Stomach smooth muscle (tissue), 2 donors: ENCODE measurements at regions not wholly inside any gene's neighbourhood (a gene's known extent, or its start where the extent isn't known, plus 50 kb on each side); places are given as distances from the start of the nearest gene placed in this dataset.

Experiments
- H3K27ac ChIP-seq: one replicate; pipeline ENCODE4 v1.7.0; 2013; ENCODE audit warnings: mild to moderate bottlenecking, low read length, inconsistent platforms
- H3K27me3 ChIP-seq, 2 donors: one replicate each; pipeline ENCODE4 v1.7.0; 2013; ENCODE audit warnings: low read length in 2 of 2; ENCODE audit not compliant: insufficient read depth in 2 of 2, control insufficient read depth in 1 of 2
- H3K36me3 ChIP-seq, 2 donors: one replicate each; pipeline ENCODE4 v1.7.0; 2013; ENCODE audit warnings: low read length in 2 of 2; ENCODE audit not compliant: control insufficient read depth in 2 of 2, insufficient read depth in 2 of 2
- H3K4me1 ChIP-seq: one replicate; pipeline ENCODE4 v1.7.0; 2013; ENCODE audit warnings: low read length; ENCODE audit not compliant: control insufficient read depth, insufficient read depth
- H3K4me3 ChIP-seq, 2 donors: one replicate each; pipeline ENCODE4 v1.7.0; 2013; ENCODE audit warnings: low read length in 2 of 2
- H3K9ac ChIP-seq, 2 donors: one replicate each; pipeline ENCODE4 v1.7.0; 2013; ENCODE audit warnings: low read length in 2 of 2, mild to moderate bottlenecking in 1 of 2
- H3K9me3 ChIP-seq, 2 donors: one replicate each; pipeline ENCODE4 v1.7.0; 2013; ENCODE audit warnings: low read length in 2 of 2; ENCODE audit not compliant: control insufficient read depth in 2 of 2
- donor health status: healthy.
- donor health status: Pancreatic carcinoma.

DNA sequence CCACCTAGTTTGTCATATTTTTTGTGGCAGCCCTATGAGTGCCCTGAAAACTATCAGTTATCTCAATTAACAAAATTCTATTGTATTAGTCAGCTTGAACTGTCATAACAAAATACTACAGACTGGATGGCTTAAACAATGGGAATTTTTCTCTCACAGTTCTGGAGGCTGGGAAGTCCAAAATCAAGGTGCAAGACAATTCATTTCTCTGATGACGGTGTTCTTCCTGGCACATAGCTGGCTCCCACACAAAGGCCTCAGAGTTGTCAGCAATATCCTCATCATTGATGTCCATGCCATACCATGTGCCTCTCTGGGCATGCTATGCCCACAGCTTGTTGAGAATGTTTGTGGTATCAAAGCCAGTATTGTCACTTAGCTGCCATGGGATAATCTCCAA is 691.9 kb downstream of the NR2F1-AS1 start:
- Histone ChIP-seq H3K36me3 (no peaks in the 10 kb centered on the region), H3K9me3 (peaks cover 0 to 4% of the 10 kb centered on the region in 2 donors), H3K4me1 (no peaks in the 10 kb centered on the region), H3K27ac (no peak overlapping the region), H3K9ac (no peak overlapping the region), H3K27me3 (no peaks in the 10 kb centered on the region), H3K4me3 (no peak overlapping the region)

GRCh38 chr5:92887254-92887653 is 693.8 kb downstream of the NR2F1-AS1 start:
- no peaks in the 10 kb centered on the region for H3K36me3 ChIP-seq
- H3K9ac ChIP-seq: no peak overlapping the region
- no peak overlapping the region for H3K4me3 ChIP-seq
- H3K27me3 ChIP-seq: no peaks in the 10 kb centered on the region
- peaks cover 0 to 4% of the 10 kb centered on the region in 2 donors for H3K9me3 ChIP-seq
- no peaks in the 10 kb centered on the region for H3K4me1 ChIP-seq
- H3K27ac ChIP-seq: no peak overlapping the region

DNA sequence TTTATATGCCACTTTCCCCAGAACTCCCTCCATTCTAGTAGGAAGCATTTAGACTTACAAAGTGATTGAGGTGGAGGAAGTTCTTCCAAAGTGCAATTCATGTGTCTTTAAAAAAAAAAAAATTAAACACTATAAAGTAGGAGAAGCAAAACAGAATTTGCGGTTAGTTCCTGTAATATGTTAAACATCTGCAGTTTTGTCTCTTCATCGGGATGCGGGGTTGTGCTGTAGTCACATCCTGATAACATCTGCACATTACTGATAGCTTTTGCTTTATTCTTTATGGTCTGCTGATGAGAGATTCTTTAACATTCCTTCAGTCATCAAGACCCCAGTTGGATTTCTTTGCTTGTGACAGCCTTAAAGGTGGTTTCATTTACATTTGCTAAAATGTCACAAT is 694.3 kb downstream of the NR2F1-AS1 start:
- Histone ChIP-seq H3K27ac (no peak overlapping the region), H3K27me3 (no peaks in the 10 kb centered on the region)

DNA sequence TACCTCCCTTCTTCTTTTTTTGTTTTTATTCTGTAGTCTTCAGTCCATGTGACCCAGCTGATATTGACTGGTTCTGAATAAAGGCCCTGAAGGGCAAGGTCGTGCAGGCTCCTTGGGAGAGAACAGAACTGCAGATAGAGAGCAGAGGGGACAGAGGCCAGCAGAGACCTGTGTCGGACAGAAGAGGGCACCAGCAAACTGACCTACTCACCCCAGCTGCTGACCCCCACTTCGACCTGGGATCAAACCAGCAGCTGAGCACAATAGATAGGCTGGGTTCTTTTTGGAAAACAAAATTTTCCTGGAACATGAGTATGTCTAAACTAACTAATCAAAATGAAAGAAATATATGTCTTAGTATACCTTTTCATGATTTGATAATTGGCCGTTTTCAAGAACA is 695.1 kb downstream of the NR2F1-AS1 start:
- peaks cover 0 to 4% of the 10 kb centered on the region in 2 donors for H3K9me3 ChIP-seq
- no peaks in the 10 kb centered on the region for H3K36me3 ChIP-seq
- no peaks in the 10 kb centered on the region for H3K4me1 ChIP-seq
- no peaks in the 10 kb centered on the region for H3K27me3 ChIP-seq
- H3K4me3 ChIP-seq: no peak overlapping the region
- no peak overlapping the region for H3K9ac ChIP-seq
- H3K27ac ChIP-seq: no peak overlapping the region

More for the DNA sequence above, 694.3 kb downstream of the NR2F1-AS1 start:
- H3K4me3 ChIP-seq: no peak overlapping the region
- no peaks in the 10 kb centered on the region for H3K36me3 ChIP-seq
- peaks cover 0 to 4% of the 10 kb centered on the region in 2 donors for H3K9me3 ChIP-seq
- H3K9ac ChIP-seq: no peak overlapping the region
- H3K4me1 ChIP-seq: no peaks in the 10 kb centered on the region

GRCh38 chr5:92884469-92884868 is 696.5 kb downstream of the NR2F1-AS1 start:
- no peak overlapping the region for H3K4me3 ChIP-seq
- peaks cover 0 to 3% of the 10 kb centered on the region in 2 donors for H3K9me3 ChIP-seq
- no peak overlapping the region for H3K9ac ChIP-seq
- no peaks in the 10 kb centered on the region for H3K36me3 ChIP-seq
- no peaks in the 10 kb centered on the region for H3K4me1 ChIP-seq
- no peak overlapping the region for H3K27ac ChIP-seq
- no peaks in the 10 kb centered on the region for H3K27me3 ChIP-seq

DNA sequence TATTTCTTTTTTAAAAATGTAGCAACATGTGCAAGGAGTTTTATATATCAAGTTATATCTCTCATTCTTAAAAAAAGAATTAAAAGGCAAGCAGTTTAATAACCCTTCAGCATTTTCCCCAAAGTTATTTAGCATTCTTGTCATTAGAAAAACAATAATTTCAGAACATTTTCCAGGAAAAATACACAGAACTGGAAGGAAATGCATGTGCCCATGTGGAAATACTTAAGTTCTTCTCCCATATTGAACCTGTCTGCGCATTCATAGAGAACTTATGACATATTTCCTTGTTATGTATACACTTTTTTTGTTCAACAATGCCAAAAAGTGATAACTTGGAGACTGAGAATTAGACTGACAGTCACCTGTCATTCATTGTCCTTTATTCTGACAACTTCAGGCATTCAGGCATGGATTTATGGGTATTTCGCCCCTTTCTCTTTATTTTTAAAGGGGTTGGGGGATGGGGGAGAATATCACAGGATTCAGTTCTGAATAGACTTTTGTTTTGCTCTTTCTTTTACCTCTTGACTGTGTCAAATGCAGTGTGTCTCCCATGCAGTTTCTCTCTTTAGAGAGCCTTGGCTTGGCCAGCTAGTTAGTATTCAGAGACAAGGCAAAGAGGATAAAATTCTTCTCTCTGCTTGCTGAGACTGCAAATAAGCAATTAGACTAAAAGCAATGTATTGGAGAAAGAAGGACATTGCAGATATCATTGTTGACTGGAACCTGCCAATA is 701.0 kb downstream of the NR2F1-AS1 start:
- Histone ChIP-seq H3K4me3 (no peak overlapping the region), H3K27ac (no peak overlapping the region), H3K27me3 (no peaks in the 10 kb centered on the region), H3K4me1 (no peaks in the 10 kb centered on the region), H3K9me3 (peaks cover 0 to 11% of the 10 kb centered on the region in 2 donors), H3K9ac (no peak overlapping the region), H3K36me3 (no peaks in the 10 kb centered on the region)

- Histone ChIP-seq H3K27me3 (no peaks in the 10 kb centered on the region), H3K36me3 (no peaks in the 10 kb centered on the region), H3K27ac (no peak overlapping the region), H3K4me3 (no peak overlapping the region), H3K9me3 (peaks cover 0 to 11% of the 10 kb centered on the region in 2 donors), H3K9ac (no peak overlapping the region), H3K4me1 (no peaks in the 10 kb centered on the region)
Measured at GRCh38 chr5:92874790-92875189, 706.2 kb downstream of the NR2F1-AS1 start.

GRCh38 chr5:92868442-92868841 is 712.6 kb downstream of the NR2F1-AS1 start:
- Histone ChIP-seq H3K27me3 (no peaks in the 10 kb centered on the region), H3K4me3 (no peak overlapping the region), H3K9ac (no peak overlapping the region), H3K36me3 (no peaks in the 10 kb centered on the region), H3K27ac (no peak overlapping the region), H3K4me1 (no peaks in the 10 kb centered on the region), H3K9me3 (no peaks in the 10 kb centered on the region)

GRCh38 chr5:92864591-92864990 is 716.4 kb downstream of the NR2F1-AS1 start:
- no peak overlapping the region for H3K27ac ChIP-seq
- H3K9me3 ChIP-seq: no peaks in the 10 kb centered on the region
- no peaks in the 10 kb centered on the region for H3K36me3 ChIP-seq
- H3K4me1 ChIP-seq: no peaks in the 10 kb centered on the region
- H3K27me3 ChIP-seq: no peaks in the 10 kb centered on the region
- H3K9ac ChIP-seq: no peak overlapping the region
- no peak overlapping the region for H3K4me3 ChIP-seq

DNA sequence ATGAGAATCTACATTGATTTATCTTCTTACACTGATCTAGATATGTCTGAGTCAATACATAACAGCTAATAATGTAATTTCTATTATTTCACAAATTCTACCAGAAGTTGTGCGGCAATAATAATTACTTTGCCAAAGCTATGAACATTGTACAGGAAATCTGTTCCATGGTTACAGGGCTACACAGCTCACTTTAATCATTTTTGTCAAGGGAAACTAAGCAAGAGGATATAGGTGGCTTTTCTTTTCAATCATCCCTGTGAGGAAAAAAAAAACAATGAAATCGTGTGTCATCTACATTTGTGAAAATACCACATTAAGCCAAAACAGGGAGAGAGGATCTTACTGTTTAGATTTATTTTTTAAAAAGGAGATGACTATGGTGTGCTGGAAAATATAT is 717.4 kb downstream of the NR2F1-AS1 start:
- H3K36me3 ChIP-seq: no peaks in the 10 kb centered on the region
- H3K27ac ChIP-seq: no peak overlapping the region
- no peak overlapping the region for H3K4me3 ChIP-seq
- no peaks in the 10 kb centered on the region for H3K27me3 ChIP-seq
- no peak overlapping the region for H3K9ac ChIP-seq
- H3K4me1 ChIP-seq: no peaks in the 10 kb centered on the region
- H3K9me3 ChIP-seq: no peaks in the 10 kb centered on the region

GRCh38 chr5:92861531-92862285 is 719.3 kb downstream of the NR2F1-AS1 start:
- no peak overlapping the region for H3K27ac ChIP-seq
- H3K27me3 ChIP-seq: no peaks in the 10 kb centered on the region
- H3K9ac ChIP-seq: no peak overlapping the region
- H3K9me3 ChIP-seq: no peaks in the 10 kb centered on the region
- no peaks in the 10 kb centered on the region for H3K4me1 ChIP-seq
- no peaks in the 10 kb centered on the region for H3K36me3 ChIP-seq
- H3K4me3 ChIP-seq: no peak overlapping the region
